Effector CD4-positive, alpha-beta T cell (primary cell): ENCODE measurements at regions not wholly inside any gene's neighbourhood (a gene's known extent, or its start where the extent isn't known, plus 50 kb on each side); places are given as distances from the start of the nearest gene placed in this dataset.

Source experiments
- DNase-seq: peaks from one replicate; pipeline ENCODE4 v3.0.0-alpha.2; 2020

DNA sequence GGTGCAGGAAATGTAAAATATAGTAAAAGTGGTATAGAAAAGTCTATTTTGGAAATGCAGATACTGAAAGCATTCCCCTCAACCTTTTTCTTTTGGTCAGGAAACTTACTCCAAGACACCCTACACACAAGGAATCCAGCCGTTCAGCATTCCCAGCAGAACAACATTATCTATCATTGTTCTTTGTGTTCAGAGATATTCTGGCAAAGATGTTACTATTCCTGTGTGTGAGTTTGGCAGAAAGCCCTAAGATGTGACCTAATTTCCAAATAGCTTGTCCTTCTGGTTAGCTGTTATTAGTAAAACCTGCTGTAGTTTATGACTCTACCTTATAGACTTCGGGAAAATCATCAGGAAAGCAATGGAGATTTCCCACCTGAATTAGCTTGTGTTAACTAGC, 78.1 kb upstream of the PELI1 start:
- no peak for DNase-seq

DNA sequence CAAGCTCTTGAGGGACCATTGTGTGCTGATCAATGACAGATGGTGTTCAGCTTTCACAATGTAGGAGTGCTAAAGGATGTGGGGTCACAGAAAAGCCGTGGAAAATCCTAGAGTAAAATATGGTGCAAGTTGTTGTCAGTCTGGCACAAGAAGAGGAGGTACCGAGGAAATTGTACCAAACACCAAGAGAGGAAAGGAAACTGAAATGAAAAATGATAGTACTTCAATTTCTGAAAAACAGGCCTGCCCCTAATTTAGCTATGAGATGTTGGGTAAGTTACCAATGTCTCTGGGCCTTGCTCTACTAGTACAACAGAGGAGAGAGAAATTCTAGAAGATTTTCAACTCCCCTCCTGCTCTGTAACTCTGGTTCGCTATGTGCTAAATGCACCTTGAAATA, 78.8 kb upstream of the PELI1 start:
- no peak for DNase-seq

DNA sequence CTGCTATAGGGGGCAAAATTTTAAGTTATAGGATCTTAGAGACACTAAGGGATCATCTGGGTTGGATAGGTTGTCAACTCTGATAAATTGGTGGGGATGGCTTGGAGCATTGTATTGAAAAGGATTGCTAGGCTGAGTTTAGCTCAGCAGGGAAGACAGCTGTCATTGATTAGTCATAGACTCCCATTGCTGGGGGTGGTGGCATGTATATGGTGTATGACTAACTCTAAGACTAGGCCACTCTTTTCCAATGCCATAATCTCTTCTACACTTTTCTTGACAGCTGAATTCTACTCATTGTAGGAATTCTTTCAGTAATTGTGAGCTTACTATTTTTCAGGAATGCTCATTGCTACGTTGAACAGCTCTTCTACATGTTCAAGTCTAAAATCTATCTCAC, 81.3 kb upstream of the PELI1 start:
- no peak for DNase-seq

DNA sequence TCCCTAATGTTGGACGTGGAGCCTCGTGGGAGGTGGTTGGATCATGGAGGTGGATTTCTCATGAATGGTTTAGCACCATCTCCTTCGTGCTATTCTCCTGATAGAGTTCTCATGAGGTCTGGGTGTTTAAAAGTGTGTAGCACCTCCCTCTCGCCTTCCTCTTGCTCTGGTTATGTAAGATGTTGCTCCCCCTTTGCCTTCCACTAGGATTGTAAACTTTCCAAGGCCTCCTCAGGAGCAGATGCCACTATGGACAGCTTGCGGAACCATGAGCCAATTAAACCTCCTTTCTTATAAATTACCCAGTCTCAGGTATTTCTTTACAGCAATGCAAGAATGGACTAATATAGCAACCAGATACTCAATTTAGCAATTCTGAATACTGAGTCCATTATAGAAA, 82.4 kb upstream of the PELI1 start:
- no peak for DNase-seq

DNA sequence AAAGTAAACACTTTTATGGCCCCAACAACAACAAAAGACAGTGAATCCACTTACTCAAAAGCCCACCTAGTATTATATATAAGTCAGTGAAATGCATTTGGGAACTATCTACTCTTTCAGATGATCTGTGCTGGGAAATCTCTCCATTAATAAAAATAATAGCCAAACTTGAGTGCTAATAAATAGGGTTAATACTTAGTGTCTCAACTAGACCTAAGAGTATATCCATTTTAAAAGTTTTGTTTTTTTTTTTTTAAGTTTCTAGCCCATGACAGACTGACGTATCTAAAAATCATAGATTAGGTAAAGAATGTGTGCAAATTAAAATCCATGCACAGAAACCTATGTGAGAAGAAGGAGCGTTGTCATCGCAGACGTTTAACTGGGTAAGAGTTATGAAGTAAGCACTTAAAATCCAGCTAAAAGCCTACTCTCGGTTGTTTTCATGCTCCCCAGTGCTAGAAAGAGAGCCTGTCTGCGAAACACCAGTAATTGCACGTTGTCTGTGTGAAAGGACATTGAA, 83.4 kb upstream of the PELI1 start:
- no peak for DNase-seq

DNA sequence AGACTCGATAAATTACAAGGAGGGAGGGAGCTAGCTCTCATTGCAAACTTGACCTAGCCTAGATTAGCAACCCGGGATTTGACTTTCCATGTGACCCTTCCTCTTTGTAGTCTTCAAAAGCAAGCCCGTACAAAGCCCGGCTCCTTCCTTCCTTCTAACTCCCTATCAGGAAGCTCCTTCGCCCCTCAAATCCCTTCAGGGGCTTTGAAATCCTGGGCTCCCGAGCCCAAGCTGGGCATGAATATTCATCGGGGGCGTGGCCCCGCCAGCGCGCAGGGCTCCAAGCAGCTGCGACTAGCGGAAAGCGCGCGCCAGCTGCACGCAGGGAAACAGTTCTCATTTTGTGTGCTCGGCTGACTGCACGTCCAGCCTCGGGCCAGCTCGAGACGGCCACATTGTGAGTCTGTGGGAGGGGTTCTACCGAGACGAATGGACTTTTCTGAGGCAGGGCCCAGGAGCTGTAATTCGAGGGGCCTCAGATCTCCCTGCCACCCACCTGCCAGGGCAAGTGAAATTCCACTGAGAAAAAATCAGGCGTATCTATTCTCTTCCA, 84.0 kb upstream of the PELI1 start:
- peak; percentile 31 for DNase-seq

DNA sequence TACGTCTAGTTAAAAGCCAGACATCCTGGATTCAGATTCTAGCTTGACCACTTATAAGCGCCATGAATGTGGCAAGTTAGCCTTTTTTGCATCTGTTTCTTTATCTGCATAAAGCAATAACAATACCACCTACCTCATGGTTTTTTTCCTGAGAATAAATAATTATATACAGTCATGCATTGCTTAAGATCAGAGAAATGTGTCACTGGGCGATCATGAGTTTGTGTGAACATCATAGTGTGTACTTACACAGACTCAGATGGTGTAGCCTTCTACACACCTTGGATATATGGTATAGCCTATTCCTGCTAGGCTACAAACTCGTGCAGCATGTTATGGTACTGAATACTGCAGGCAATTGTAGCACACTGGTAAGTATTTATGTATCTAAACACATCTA, 84.7 kb upstream of the PELI1 start:
- DNase-seq, result no peak

DNA sequence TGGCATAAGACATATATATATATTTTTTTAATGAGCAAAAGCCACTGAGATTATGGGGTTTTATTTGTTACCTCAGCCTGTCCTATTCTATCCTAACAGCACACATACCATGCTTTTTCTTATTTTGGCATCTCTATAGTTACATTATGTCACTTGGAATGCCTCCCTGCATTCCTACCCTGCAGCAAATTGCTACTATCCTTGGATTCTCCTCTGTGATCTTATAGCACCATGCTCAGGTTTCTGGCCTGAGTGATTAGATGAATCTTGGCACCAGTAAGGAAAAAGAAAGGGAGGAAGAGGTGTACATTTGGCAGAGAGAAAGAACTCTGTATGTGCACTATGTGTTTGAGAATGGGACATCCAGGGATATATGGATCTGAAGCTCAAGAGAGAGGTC, 86.3 kb upstream of the PELI1 start:
- DNase-seq, result no peak

DNA sequence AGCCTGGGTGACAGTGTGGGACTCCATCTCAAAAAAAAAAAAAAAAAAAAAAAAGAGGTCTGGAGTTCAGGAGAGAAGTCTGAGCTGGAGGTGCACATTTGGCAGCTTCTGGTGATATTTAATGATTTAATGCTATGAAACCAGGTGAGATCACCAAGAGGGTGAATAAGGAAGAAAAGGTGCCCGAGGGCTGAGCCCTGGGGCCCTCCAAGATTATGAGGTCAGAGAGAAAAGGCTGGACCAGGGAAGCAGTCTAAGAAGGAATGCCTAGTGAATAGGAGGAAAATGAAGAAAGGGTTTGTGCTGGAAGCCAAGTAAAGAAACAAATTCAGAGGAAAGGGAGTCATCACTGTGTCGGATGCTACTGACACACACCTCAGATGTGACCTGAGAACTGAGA, 88.0 kb upstream of the PELI1 start:
- no peak for DNase-seq

DNA sequence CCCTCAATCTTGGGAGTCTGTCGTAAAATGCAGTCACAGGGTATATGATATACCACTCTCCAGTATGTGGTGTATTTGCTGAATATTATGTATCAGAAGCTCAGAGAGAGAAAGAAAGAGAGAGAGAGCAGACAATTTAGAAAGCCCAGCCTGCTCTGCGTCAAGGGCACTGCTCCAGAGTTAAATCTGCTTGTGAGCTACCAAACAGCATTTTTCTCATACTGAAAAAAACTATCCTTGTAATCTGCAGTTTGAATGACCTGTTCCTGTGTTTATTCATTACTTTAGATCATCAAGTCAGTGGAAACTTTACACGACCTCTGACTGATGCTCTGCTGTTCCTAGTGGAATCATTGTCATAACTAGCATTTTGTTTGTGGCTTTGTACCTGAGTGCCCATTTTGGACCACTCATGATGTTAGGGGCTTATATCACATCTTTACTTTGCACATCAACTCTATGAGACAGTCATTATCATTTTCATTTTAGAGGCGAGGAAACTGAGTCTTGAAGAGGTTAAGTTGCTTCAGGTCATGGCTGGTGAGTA, 89.2 kb upstream of the PELI1 start:
- no peak for DNase-seq

DNA sequence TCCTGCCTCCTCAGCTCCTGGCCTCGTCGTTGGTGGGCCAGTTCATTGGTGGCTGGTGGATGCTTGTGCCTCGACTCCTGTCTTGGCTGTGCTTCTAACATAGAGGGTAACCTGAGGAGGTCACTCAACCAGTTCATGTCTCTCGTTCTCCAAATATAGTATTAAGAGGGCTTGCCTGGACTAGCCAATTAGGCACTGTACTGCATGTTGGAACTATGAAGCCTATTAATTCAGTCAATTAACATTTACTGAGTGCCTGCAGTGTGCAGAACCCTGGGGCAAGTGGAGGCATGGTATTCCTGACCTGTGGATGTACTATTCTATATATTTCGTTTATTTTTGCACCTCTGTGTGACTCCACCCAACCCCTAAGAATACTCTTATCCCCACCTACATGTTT, 89.9 kb upstream of the PELI1 start:
- no peak for DNase-seq

DNA sequence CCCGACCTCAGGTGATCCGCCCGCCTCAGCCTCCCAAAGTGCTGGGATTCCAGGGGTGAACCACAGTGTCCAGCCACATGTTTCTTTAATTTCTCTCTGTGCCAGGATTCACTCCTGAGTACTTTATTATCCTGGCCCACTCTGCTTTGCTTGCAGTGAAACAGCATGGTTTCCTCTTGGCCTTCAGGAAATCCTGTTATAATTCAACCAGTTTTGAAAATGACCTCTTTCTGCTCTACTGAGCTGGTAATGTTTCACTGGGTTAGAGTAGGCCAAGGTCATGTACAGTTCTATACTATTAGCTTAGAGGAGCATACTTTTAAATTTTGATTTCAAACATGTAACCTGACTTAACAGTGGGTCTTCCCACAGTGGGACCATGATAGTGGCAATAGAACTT, 90.6 kb upstream of the PELI1 start:
- no peak for DNase-seq

DNA sequence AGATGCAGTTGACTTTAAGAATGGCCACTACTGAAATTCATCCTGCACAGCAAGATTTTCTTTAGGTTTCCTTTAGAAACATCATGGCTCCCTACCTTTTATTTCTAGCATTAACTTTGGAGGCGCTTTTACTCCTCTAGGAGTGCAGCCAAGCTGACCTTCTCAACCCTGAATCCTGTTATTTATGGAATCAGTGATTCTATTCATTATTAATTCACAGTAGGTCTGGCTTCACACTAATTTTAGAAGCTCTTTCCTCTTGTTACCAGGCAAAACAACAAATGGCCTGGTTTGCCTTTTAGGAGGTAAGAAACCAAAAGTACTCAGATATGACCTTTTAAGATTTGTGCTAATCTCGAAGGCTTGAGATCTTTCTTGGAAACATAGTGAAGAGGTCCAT, 93.0 kb upstream of the PELI1 start:
- no peak for DNase-seq

DNA sequence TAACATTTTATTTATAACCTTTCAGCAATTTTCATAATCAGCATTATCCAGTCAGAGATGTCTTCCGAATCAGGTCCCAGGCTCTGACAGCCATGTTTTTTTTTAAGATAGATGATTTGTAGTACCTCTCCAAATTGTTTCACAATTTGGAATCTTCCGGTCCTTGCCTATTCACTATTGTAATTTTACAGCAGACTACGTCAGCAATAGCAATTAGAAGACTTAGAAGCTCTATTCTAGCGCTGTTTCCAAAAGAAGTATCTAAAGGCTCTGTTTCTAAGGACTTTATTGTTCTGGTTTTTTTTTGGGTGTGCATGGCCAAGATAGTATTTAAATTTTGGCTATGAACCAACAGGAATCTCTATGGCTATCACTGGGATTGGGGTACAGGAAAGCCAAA, 94.6 kb upstream of the PELI1 start:
- no peak for DNase-seq

DNA sequence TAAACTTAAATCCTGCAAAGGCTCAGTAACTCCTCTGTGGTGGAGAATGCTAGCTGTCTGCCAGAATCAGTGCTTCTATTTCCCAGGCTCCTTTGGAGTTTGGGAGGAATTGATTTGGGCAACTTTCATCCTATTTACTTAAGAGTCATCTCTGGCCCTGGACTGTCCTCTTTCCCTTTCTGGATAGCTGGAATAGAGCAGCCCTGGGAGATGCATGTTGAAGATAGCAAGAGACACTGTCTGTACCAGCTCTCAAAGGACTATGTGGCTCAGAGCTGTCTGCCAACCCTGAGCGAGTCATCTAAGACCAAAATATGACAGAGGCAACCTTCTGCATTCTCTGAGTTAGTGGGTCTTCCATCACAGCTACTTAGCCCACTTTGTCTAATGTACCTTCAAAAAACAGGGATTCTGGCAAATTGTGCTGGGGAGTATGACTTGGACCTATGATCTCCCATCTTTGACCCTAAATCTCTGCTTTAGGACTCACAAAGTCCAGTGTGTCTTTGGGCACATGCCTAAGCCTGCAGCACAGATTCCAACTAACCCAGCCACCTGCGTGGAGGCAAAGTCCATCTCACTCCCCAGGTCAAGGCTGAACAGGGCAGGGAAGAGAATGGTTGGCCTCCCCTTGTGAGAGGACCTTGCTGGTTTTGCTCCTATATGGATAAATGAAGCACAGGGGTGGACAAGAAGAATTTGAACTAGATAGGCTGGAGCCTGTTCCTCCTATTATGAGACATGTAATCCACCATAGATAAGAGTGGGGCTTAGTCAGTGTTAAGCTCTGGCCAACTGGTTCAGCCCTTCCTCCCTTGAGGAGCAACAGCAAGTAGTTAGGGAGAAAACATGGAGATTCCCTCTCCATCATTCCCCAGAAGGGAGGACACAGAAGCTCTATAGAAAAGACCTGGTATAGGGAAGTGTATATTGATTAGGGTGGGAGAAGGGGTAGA, 99.1 kb upstream of the PELI1 start:
- DNase-seq, result no peak

DNA sequence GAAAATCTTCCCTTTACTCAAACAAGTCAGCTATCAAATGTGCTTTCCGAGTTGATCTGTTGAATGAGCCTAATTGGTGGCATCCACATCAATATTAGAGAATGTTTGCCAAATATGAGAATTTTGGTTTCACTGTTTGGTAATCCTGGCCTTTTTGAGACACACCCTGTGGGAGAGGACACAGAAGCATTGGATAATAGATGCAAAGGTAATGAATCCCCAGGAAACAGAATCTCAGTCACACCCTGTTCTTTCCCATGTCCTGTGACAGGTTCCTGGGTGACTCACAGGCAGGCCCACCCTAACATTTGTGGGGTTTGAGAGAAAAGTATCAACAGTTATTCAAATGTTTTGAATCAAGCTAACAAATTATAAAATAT, 99.8 kb upstream of the PELI1 start:
- no peak for DNase-seq

DNA sequence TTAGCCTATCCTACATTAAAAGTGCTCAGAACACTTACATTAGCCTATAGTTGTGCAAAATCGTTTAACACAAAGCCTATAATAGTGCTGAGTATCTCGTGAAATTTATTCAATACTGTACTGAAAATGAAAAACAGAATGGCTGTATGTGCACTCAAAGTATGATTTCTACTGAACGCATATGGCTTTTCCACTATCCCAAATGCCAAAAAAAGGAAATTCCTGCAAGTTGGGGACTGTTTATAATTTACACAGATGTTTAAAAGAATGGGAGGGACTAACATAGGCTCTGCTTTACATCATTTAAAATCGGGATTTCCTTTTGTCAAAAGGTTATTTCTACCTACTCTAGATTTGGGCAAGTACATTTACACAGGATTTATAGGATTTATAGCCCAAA, 101.4 kb upstream of the PELI1 start:
- no peak for DNase-seq

DNA sequence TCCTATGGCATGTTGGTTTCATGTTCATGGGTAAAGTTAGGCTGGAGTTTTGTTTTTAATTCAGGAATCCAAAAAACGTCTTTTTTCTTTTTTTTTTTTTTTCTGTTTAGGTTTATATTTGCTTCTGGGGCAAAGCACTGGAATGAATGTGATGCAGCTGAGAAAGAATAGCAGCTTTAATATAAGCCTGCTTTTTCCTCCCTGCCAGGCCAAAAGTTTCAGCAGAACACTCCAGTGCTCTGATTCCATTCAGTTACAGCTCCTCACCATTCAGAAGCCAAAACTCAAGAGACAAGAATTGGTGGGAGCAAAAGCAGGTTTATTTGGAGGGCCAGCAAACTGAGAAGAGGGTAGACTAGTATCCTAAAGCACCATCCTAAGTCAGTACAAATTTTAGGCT, 102.7 kb upstream of the PELI1 start:
- DNase-seq, result no peak

DNA sequence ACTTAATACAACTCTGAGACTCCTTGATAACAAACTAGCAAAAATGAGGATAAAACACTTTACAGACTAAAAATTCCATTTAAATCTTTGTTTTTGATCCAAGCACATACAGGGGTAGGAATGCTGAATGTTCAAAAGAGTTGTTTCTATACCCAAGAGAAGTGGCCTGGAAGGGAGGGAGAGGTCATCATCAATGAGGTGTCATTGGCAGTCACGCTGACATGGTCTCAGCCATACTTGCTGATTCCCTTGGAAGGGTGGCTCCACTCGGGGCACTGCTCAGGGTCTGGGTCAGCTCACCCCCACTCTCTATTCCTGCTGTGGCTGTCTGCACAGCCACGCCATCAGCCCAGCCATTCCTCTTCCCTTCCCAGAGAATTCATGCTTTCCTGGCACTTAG, 105.2 kb upstream of the PELI1 start:
- no peak for DNase-seq

DNA sequence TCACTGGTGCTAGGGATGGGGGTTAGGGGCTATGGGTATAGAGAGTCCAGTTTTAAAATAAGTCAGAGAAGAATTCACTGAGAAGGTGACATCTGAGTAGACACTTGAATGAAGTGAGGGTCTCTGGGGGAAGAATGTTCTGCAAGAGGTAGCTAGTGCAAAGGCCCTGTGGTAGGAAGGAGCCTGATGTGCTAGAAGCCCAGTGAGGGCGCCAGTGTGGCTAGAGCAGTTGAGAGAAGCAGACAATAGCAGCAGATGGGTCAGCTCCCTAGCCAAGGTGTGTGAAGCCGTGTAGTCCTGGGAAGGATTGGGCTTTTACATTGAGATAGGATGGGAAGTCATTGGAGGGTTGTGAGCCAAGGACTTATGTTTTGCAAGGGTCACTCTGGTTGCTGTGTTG, 105.8 kb upstream of the PELI1 start:
- no peak for DNase-seq

DNA sequence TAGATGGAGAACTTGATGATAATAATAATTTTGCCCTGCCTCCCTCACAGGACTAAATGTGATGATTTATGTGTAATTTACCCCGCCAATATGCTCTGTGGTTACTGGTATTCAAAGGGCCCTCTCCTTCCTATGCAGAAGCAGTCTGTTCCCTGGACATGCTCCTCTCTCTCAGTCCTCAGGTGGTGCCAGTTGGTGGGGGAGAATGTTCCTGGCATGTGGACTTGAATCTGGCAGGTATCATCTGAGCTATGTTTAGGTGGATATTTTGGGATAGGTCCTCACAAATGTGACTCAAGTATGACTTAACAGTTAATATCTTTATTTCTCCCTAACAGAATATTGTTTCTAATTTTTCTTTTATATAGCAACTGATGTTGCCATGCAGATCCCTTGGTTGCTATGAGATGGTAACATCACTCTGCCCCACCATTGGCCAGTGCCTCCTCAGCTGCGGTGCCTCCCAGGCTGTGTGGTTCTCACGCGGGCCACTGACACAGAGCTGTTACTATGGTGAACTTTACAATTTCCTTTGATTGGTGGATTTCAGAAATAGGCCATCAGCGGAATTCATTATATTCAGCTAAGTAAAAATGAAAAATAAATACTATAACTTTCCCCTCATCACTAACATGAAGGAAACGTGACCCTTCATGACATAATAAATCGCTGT, 106.7 kb upstream of the PELI1 start:
- DNase-seq, result no peak

DNA sequence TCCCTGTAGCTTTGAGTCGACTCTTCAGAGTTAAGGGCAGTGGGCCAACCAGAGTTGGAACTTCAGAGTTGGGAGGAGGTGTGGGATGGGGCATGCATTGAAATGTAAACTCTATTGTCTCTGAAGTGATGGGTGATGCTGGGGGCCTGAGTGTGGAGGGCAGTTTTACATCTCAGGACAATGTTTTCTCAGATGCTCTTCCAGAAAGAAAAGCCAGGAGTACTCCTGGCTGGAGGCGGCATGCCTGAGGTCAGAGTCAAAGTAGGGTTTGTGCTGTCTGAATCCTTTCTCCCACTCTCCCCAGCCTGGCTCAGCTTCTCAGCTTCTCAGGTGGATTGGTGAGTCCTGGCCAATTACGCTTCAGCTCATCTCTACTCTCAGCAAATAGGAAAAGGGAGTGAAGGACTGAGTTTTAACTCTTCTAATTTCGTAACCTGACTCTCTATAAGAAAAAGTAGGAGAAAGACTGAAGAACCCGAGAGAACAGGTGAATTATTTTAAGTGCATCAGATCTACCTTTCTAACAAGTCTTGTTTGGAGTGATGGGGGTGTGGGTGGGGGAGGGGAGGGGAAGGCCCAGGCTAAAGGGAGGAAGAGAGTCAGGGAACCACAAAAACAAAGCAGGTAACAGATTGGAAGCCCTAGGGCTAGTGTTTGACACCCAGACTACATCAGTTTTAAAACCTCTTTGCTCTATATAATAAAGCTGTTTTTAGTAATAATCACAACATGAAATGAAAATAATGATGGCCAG, 107.5 kb upstream of the PELI1 start:
- no peak for DNase-seq
